DMS114 treated with DMSO at 0.1 percent for 48 hours (cell line): ENCODE measurements at regions not wholly inside any gene's neighbourhood (a gene's known extent, or its start where the extent isn't known, plus 50 kb on each side); places are given as distances from the start of the nearest gene placed in this dataset.

Source experiments
- DNase-seq: peaks from one replicate; lab custom pipeline; 2025; ENCODE audit not compliant: unreplicated experiment; lab: John Stamatoyannopoulos, UW

DNA sequence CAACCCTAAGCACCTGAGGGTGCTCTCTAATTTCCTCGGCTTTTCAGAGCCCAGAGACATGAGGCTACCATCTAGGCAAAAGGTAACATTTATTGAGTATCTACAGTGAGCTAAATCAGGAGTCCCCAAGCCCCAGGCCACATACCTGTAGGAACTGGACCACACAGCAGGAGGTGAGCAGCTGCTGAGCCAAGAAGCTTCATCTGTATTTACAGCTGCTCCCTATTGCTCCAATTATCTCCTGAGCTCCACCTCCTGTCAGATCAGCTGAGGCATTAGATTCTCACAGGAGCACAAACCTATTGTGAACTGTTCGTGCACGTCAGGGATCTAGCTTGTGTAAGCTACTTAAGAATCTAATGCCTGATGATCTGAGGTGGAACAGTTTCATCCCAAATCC lies 70.2 kb downstream of the RND3 start:
- no peak for DNase-seq

DNA sequence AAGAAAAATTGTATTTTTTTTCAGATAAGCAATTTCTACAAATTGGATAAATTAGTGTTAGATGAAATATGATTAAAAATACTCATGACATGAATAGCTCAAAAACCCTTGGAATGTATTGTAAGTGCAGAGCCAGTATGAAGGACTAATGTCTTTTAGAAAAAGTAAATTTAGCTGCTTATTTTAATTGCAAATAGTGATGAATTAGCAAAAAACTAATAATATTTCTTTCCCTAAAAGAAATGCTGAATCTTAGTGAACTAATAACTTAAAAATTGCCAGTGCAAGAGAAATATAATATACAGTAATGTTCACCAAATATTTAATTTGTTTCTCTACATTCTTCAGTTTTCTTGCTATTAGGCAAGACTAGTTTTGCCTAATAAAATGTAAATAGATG lies 72.4 kb downstream of the RND3 start:
- DNase-seq: no peak

DNA sequence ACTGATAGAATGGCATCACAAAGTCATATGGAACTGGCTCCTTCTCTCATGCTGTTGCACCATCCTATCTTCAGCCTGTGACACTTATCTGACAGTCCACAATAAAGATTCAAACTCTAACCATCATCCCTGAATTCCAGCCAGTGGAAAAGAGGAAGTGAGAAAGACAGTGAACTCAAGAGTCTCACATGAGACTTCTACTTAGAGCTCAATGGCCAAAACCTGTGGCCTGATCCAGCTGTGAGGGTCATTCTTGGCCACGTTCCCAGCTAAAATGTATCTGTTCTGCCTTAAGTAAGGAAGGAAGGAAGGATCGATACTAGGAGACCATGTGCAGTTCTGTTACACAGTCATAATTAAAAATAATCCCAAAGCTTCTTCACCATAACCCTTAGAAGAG lies 73.6 kb downstream of the RND3 start:
- DNase-seq: no peak

DNA sequence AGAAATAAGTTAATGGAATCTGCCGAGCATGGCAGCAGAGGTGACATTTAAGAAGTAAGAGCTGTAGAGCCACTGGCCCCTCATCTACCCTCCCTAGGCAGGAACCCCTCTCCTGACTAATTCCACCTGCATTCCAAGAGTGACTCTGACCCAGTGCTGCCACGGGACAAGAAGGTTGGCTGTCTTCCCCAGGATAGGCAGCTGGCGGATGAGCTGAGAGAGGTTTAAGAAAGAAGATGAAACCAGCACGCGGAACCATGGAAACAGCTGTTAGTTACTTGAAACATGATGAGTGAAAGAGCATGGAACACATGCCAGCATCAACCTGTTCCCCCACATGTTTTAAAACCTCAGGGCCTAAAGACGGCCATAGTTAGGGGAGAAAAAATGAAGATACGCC lies 74.1 kb downstream of the RND3 start:
- DNase-seq: no peak

DNA sequence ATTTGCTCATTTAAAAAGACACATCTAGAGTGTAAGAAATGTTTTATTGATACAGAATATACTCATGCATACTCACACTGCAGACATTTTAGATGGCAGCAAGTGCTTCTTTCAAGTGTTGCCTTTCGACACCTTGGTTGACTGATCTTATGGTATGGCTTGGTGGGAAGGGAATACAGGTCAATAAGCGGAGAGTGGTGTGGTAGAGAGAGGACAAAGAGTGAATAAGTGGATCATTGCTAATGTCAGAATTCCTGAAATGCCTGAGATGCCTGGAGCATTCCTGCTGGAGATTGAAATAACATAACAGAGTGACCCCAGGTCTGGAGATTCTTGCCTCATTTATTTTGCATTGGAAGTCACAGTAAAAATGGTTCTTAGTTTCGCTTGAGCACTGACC lies 76.7 kb downstream of the RND3 start:
- no peak for DNase-seq

DNA sequence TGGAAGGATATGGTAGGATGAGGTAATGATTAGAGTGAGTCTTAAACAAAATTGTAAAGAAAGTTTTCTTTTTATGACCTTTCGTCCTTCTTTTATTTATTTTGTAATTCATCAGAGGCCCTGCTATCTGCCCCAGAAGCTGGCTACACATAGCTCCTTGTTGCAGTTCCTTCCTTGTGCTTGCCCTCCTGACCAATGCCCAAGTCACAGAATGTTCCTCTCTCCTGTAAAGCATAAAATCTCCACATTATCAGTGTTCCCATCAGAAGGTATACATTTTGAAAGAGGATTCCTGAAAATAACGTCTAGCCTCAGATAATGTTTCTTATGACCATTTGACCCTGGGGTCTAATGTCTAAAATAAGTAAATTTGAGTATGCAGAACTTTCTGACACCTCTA lies 78.3 kb downstream of the RND3 start:
- DNase-seq: no peak

DNA sequence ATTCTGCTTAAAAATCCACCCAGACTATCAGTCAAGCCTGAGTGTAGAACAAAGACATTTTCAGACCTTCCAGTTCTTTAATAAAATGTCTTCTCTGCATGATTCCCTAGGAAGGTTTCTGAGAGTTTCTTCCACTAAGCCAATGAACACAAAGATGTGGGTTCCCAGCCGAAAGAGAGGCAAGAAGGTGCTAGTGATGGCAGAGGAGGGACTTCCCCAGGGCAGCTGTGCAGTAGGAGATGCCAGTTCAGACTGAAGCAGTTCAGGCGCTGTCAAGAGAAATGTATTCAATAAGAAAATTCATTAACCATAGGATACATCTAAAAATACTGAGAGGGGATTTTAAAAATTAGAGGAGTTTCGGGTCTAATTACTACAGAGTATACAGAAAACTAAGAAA lies 83.3 kb downstream of the RND3 start:
- no peak for DNase-seq

DNA sequence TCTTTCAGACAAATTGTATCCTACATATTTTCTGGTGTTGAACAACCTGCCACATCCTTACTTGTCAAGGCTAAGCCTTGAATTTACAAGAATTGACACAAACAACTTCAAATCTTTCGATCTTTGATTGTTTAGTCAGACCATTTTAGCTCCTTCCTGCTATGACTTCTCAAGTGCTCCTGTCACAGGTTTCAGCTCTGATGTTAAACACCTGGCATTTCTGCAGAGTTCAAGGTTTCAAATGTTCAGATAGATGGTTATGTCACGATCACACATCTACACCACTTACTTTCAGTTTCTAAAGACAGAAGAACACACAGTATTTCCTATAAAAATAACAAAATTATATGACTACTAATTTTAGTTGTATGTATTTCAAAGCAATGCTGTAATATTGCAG lies 84.0 kb downstream of the RND3 start:
- no peak for DNase-seq

DNA sequence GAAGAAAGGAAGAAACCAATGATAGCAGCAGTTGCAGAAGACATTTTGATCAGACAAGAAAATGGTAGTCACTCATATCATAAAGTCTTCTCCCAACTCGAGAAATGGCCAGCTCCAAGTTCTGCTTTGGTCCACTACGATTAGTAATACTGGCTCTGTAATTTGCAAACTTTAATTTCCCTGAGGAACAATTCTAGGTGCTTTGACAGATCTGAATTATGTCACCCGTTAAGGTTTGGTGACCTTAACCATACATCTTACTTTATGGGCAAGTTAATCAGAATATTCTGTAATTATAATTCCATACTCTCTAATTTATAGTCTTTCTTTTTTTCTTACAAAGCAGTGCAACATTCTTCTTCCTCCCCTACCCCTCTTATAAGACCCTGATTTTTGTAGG lies 84.5 kb downstream of the RND3 start:
- no peak for DNase-seq

DNA sequence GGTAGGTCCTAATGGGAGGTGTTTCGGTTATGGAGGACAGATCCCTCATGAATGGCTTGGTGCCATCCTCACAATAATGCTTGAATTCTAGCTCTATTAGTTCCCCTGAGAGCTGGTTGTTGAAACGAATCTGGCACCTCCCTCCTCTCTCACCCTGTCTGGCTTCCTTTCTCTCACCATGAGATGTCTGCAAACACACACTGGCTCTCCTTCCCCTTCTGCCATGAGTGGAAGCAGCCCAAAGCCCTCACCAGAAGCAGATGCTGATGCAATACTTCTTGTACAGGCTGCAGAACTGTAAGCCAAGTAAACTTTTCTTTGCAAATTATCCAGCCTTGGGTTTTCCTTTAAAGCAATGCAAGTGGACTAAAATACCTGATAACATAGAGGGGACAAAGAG lies 86.6 kb downstream of the RND3 start:
- no peak for DNase-seq

DNA sequence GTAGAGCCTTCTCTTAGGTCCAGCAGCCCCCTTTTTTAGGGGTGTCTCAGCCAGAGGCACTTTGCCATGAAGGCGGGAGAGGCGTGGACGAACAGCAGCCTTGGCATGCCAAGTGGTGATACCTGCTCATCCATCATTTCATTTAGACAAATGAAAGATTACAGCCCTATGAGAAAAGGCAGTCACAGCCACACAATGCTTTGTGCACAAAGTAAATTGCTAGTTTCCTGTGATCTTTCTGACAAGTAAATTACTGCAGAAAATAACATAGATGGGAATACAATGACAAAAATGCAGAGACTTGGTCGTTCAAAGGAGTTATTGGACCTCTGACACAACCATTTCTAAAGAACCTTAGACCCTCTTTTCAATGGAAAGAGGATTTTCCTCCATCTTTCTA lies 94.9 kb downstream of the RND3 start:
- DNase-seq: no peak

DNA sequence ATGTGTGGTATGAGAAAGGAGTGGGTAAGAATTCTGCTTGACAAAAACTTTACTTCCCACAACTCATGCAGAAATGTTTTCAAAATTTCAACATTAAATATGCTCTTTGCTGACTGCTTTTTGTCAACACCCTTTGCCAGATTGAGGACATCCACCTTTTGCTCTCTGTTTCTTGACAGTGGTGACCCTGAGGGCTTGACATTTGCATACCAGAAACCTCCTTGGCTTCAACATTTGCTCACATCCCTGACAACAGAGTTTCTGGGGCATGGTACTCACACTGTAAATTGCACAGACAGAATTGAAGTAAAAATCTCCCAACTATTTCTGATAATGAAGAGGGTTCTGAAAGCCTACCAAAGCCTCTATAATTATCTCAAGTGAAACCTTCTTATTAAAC lies 95.7 kb downstream of the RND3 start:
- no peak for DNase-seq

DNA sequence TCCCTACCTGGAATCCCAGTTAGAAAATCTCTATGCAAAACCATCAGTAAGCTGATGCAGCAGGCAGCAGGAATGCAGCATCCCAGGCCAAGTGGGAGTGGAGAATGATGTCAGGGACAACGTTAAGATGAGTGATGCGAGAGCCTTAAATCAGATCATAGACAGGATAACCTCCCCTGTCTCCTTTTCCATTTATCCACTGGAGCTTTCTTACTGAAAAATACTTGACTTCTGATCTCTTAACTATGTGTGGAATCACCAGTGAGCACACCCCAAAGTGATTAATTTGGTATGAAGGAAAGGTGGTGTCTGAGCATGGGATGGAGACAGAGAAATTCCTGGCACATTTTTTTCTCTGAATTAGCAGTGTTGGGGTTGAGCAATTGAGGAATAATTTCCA lies 98.0 kb downstream of the RND3 start:
- no peak for DNase-seq

DNA sequence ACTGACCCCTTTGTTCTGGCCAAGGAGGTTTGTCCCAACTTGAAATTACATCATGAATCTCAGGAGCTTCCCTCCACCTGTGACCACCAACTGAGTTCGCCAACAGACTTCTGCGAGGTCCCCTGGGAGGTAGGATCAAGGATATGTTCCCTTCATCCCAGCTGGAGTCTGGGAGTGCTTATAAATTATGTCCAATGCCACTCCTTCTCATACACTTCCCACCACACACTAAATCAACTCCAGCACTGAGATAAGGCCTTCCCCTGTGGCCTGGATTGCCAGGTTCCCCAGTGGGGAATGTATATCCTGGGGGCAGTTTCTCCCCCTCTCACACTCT lies 99.2 kb downstream of the RND3 start:
- DNase-seq: no peak

DNA sequence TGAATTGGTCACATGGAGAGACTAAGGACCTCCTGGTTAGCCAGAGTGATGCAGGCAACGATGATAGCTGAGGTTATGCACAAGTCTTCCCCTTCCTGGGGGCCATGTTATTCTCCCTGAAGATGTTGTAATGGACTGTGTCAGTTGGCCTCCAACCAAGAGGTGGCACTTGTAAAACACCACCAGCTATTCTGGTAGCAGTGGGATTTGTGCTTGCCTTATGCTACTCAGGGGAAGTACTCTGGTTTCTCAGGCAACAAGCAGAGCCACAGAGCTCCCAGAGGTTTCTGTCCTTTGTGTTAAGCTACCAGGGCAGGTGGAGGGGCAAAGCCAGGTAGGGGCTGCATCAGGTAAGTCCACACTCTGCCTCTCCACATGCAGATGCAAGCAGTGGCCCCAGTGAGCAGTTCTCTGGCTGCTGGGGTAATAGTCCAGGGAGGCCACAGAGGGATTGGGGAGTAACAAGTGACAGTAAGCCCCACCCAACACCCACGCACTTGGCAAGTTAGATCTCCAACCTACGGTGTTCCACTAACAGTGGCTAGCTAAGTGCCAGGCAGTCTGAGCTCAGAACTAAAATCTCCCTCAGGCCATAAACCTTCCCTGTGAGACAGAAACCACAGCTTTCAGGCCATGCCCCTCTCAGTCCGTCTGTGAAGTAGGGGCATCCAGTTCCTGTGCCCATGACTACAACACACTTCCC lies 99.7 kb downstream of the RND3 start:
- DNase-seq: no peak

DNA sequence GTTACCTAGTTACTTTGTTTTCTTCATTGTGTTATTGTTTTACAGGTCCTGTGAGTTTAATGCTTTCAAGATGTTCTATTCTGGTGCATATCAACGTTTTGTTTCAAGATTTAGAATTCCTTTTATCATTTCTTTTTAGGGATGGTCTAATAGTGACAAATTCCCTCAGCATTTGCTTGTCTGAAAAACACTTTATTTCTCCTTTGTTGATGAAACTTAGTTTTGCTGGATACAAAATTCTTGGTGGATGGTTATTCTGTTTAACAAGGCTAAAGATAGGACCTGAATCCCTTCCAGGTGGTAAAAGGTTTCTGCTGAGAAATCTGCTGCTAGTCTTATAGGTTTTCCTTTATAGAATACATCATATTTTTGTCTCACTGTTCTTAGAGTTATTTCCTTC lies 102.3 kb downstream of the RND3 start:
- DNase-seq: no peak

DNA sequence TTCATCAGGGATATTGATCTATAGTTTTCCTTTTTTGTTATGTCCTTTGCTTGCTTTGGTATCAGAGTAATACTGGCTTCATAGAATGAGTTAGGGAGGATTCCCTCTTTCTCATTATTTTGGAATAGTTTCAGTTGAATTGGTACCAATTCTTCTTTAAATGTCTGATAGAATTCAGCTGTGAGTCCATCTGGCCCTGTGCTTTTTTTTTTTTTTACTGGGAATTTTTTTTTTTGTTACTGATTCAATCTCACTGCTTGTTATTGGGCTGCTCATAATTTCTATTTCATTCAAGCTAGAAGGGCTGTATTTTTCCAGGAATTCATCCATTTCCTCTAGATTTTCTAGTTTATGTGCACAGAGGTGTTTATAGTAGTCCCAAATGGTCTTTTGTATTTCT lies 103.9 kb downstream of the RND3 start:
- DNase-seq: no peak

DNA sequence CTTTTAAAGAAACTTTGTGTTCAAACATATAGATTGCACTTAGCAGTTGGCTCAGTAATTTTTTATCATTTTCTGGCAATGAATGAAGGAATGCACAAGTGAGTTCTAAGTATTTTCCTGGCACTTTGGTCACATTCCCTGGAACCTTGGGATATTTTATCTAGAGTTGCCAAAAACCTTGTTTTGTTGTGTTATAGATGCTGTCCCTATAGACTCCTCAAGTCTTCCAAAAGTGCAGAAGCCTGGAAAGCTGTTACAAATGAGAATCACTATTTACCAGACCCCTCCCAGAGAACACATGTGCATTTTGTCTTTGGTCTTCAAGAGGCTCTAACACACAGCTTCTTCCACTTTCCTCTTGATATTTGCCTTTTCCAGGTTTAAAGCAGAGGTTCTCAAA lies 108.3 kb downstream of the RND3 start:
- no peak for DNase-seq

DNA sequence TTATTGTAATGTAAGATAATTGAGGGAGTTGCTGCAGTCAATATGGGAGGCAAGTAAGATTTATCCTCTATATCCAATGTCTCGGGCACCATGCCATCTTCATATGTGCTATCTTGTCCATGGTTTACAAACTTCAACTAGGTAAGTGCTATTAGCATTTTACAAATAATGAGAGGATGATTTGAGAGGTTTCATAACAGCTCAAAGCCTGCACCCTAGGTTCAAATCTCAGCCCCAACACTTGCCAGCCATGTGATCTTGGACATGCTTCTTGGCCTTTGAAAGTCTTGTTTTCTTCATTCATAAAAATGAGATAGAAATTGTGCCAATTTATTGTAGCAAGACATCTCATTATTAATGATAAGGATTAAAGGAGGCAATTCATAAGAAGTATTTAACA lies 108.8 kb downstream of the RND3 start:
- no peak for DNase-seq

DNA sequence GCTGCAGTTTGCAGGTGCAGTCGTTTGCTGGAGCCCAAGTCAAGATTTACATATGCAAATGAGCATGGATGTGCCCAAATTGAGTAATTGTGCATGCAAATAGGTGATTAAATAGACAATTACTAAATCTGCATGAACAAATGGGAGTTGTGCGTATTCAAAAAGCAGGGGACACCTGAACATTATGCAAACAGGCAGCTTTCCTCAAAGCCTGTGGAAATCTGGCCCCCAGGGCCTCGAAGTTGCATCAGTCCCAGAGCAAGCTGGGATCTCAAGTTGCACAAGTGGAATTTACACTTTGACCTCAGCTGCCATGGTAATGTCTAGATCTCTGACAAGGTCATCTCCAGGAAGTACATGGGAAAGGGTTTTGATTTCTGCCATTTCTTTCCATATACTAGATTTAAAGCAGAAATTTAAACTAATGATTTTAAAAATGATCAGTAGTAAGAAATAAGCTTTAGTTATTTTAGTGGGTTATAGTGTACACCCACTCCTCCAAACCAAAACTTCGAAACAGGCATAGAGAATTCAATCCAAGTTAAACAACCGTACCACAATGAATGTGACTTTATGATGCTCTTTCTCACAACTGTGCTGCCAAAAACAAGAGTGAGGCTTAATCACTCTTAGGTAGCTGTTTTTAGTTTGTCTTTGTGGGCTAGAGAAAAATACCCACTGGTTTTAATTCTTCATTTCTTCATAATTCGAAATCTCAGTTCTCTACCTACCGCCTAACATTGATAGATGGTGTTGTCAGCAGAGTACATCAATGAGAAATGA lies 110.7 kb downstream of the RND3 start:
- no peak for DNase-seq

DNA sequence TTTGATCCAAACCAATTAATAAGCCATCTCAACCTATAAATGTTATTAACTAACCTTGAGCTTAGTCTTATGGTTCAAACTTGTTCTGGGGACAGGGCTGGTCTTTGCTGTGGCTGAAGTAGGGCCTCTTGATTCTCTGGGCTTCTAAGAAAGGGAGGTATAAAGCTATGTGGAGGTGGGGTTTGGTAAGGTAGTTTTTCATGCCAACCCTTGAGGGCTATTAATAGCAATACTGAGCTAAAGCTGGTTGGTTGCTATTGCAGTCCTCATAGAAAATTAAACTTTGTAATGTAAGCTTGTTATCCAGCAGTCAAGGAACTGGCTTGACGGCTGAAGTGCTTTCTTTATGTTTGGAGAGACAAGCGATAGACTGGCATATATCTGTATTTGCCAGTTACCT lies 112.1 kb downstream of the RND3 start:
- DNase-seq: no peak

DNA sequence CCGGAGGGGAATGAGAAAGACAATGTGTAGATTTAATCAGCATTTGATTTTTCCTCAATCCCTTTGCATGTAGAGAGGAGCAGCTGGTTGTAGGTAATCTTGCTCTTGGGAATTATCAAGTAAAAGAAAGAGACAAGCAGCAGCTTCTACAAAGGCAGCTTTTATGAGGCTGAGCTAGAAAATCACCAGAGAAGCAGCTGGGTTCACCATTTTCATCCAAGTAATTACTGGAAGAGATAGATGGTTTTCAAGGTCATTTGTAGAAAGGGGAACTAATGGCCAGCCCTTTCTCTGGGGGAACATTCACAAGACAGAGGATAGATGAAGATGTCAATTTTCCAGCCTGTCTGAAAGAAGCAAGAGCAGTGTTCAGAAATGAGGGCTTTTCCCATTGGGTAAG lies 113.0 kb downstream of the RND3 start:
- DNase-seq: no peak

DNA sequence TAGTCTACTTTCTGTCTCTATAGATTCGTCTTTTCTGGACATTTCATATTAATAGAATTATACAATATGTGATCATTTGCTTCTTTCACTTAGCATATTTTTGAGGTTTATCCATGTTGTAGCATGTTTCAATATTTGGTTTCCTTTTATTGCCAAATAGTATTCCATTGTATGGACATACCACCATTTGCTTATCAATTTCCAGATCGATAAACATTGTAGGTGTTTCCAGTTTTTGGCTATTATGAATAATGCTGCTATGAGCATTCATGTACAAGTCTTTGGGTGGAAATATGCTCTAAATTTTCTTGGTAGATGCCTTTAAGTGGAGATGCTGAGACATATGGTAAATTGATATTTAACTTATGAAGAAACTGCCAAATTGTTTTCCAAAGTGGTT lies 114.1 kb downstream of the RND3 start:
- no peak for DNase-seq
